IPS DF 4.7 (cell line): ENCODE measurements at regions not wholly inside any gene's neighbourhood (a gene's known extent, or its start where the extent isn't known, plus 50 kb on each side); places are given as distances from the start of the nearest gene placed in this dataset.

ENCODE experiments used
- DNase-seq: peaks from one replicate; pipeline ENCODE4 v3.0.0-alpha.2; 2013; ENCODE audit warnings: low spot score; ENCODE audit errors: extremely low read depth

DNA sequence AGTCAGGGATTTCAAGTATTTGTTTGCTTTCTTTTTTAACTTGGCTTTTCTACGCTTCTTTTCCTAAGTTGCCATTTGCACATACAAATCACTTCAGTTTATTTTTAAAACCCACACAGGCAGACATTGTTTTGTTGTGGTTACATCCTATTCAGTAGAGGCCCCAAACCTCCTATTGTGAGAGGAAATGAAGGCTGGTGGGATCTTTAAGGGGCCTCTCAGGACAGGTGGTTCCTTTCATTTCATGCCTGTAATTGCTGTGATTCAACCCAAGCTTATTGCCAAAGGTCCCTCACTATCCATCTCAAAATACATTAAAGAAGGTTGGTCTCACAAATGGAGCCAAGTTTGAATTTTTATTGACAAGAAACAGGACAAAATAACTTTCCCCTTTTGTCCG, 257.1 kb downstream of the ADAMTS20 start:
- DNase-seq = no peak

DNA sequence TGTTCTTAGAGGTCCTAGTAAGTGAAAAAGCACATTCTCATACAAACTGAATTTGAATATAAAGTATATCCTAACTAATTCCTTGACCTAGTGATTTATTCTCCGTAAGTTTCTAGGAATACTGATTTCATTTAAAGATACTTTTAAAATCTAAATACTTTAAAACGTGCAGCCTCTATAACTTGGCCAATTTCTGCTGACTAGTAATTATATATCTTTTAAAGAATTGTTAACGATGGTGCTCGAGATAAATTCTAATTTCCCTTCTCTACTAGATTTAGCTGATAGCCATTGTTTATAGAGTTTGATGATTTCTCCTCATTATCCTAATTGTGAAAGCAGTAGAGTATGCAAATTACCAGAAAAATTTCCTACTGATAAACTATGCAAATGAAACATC, 257.9 kb downstream of the ADAMTS20 start:
- no peak for DNase-seq

- no peak for DNase-seq
Observed at GRCh38 chr12:43293396-43293795, 258.6 kb downstream of the ADAMTS20 start.

DNA sequence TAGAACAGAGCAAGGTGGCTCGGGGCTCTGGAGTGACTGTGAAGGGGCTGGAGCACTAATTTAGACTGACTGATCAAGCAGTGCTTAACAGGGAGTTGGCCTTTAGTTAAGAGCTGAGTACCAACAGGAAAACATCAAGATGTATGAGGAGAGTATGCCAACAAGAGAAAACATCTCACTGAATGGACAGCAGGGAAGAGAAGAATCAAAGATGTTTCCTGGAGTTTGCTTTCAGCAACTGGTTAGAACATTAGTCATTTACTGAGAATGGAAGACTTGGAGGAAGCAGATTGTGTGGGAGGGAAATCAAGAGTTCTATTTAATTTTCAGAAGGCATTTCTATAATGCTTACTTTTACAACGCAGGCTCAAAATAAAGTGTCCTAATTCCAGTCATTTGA, 259.3 kb downstream of the ADAMTS20 start:
- DNase-seq = no peak

DNA sequence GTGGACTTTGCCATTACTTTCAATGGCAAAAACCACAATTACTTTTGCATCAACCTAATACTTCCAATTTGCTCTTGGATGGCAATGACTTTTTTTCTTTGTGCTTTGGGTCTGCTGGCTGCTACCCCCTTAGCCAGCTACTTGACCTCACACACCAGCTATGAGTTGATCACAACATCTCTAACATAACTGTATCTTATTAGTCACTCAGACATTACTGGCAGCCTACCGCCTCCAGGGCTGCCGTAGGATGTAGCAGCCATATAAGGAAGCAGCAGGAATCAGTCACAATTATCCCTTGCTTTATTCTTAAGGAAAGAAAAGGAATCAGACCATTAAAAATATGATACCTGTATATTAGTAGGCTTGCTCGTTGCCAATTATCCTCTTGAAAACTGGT, 260.5 kb downstream of the ADAMTS20 start:
- no peak for DNase-seq

GRCh38 chr12:43290836-43291235, 261.2 kb downstream of the ADAMTS20 start:
- no peak for DNase-seq

DNA sequence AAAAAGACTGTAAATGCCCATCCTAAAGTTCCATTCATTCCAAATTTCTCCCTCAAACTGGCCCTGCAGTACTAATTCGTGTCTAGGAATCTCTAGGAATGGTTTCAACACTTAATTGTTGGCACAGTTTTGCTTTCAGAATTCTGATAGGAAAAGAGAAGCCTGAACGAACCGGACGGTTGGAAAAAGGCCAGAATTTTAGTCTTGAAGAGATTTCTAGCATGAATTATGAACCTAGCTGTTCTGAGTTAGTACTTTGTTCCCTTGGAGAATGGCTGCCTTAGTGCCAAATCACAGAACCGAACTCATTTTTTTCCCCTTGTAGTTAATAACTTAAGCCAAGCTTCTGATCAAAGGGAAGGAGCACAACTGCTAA, 262.6 kb downstream of the ADAMTS20 start:
- no peak for DNase-seq

GRCh38 chr12:43288671-43289425, 263.2 kb downstream of the ADAMTS20 start:
- DNase-seq = no peak

GRCh38 chr12:43287706-43288383, 264.2 kb downstream of the ADAMTS20 start:
- no peak for DNase-seq

- DNase-seq = no peak
Observed at GRCh38 chr12:43286986-43287385, 265.0 kb downstream of the ADAMTS20 start.

DNA sequence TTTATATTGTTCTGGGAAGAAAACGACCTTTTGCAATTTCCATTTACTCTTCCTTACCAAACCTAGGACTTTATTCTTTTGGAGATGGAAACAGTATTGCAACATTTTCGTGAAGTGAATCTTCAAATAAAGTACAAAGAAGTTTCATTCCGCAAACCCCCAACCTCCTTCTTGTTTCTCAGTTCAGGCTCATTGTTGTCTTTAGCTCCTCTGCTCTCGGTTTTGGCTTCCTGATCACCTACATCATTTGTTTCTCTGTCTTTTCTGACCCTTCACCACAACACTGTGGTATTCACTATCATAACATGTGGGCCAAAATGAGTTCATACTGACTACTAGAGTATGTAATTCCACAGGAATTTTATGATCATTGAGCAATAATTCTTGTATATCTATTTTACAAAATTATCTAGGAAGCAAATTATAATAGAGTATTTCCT, 266.8 kb downstream of the ADAMTS20 start:
- no peak for DNase-seq

DNA sequence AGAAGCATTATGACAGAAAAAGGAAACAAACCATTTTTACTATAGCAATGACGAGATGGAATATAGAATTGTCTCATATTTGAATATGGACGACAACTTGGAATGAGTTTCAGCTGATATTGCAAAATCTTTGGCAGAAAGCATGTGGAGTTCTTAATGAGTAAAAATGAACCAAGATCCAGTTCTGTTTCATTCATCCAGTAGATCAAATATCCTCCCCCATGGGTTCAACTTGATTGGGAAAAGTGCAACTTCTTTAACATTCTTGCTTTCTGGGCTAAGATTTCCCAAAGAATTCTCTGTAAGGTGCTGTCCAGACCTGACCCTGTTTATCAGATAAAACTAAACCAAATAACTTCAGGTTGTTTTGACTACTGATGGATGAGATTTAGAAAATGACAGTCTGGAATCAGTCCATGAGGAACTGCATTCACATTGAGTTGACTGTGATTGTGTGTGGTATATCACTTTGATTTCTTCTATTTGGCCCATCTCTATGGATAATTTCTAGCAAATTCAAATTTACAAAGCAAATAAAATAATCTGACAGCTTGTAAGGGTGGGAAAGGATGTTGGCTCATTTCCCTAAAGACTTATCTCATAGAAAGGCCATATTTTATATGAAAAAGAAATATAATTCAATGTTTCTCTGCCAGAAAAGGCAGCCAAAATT, 267.4 kb downstream of the ADAMTS20 start:
- DNase-seq = no peak

DNA sequence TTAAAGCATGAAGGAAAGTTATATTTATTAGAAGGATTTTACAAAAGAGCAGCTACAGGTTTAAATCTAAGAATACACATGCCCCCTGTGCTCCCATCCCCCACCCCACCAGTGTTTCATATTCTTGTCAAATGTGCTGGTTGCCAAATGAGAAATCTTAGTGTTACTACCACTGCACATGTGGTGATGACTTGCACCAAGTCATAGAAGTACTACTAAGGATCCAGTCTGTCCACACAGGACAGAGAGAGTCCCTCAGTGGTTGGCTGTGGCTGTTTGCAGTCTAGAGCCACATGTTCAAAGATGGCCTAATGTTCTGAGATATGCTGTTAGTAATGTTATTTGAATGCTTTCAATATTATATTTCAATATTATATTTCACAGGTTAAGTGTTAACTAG, 268.8 kb downstream of the ADAMTS20 start:
- no peak for DNase-seq

DNA sequence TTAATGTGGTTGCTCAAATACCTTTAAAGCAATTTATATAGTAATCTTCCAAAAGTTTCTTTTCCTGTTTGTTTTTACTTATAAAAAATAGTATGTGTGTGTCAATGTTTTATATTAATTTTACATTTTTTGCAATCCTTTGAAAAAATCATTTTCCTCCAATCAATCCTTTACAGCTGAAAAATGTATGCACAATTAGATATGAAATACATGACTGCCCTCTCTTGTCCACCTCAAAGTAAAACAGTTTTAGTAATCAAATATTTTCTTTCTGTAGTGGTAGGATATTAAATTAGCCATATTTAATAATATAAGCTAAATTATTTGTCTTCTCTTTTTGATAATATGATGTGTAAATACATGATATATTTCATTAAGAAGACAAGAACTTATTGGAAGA, 269.9 kb downstream of the ADAMTS20 start:
- no peak for DNase-seq

DNA sequence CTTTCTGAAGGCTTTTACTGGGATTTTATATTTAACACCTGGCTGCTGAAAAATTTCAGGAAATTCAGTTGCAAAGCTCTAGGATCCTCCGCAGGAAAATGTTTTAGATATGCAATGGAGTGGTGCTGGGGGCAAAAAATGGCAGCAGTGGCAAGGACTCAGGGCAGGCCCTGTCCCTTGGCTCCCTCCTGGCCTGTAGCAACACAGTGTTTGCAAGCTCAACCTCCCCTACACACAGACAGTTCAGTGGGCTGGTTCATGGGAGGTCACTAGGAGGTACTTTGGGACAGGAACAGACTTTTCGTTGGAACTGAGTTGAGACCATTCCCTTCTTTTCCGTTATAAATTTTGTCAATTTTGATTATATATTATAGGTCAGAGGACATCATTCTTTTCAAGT, 270.4 kb downstream of the ADAMTS20 start:
- DNase-seq = no peak

DNA sequence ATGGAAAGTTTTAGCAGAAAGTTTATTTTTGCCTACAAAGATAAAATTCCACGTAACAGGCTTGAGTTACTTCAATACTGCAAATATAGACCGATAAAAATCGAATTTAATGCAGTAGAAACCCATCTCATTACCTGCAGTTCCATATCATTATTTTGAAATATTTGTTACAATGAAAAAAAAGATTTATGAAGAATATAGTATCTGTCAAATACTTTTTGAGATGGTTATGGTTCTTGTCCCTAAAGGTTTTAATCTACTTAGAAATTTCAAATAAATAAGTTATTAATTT, 273.5 kb downstream of the ADAMTS20 start:
- no peak for DNase-seq

GRCh38 chr12:43277651-43278540, 274.1 kb downstream of the ADAMTS20 start:
- DNase-seq = no peak

- DNase-seq = no peak
Observed at GRCh38 chr12:43273467-43273866, 278.5 kb downstream of the ADAMTS20 start.

- DNase-seq = no peak
Observed at GRCh38 chr12:43271659-43272058, 280.3 kb downstream of the ADAMTS20 start.

GRCh38 chr12:43267818-43268217, 284.2 kb downstream of the ADAMTS20 start:
- DNase-seq = no peak

DNA sequence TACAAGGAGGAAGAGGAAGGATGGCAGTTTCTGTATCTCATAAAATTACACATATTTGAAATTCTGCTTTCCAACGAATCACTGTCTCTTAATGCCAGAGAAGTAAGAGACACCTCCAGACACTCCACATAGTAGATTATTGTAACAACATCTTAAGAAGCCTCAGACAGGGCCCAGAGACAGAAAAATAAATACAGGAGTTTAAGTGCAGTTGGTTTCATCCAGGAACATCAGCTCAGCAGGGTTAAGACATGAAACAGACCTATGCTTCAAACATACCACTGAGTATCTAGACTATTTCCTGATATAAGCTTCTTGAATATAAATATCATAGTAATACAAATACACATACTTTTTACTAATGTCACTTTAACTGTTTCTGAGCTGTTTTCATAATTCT, 290.3 kb downstream of the ADAMTS20 start:
- no peak for DNase-seq
